ENCODE measurements at regions not wholly inside any gene's neighbourhood (a gene's known extent, or its start where the extent isn't known, plus 50 kb on each side); places are given as distances from the start of the nearest gene placed in this dataset.

DNA sequence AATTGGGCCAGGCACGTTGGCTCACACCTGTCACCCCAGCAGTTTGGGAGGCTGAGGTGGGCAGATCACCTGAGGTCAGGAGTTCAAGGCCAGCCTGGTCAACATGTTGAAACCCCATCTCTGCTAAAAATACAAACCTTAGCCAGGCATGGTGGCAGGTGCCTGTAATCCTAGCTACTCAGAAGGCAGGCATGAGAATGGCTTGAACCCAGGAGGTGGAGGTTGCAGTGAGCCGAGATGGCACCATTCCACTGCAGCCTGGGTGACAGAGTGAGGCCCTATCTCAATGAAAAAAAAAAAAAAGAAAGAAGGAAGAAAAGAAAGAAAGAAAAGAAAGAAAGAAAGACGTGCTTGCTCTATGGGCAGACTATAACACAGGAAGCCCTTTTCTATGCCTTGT, 84.4 kb downstream of the FOXL1 start:
- no peaks in the 10 kb centered on the region for H3K36me3 ChIP-seq (ENCODE audit: control insufficient read depth, insufficient read depth, low read length)
- H3K79me2 ChIP-seq: no peaks in the 10 kb centered on the region
- H3K4me1 ChIP-seq: no peaks in the 10 kb centered on the region
- no peak overlapping the region for H3K9ac ChIP-seq
- H2AFZ ChIP-seq: no peak overlapping the region
- H3K4me2 ChIP-seq (ENCODE audit: low read length): no peak overlapping the region
- no peak overlapping the region for H3K27ac ChIP-seq
- H3K9me3 ChIP-seq (ENCODE audit: control insufficient read depth, low read length): no peaks in the 10 kb centered on the region
- H3K27me3 ChIP-seq (ENCODE audit: control insufficient read depth, insufficient read depth, low read length): no peaks in the 10 kb centered on the region
- no peak overlapping the region for H3K4me3 ChIP-seq (ENCODE audit: low read depth, low read length)
- TF ChIP-seq, protein P1, sequence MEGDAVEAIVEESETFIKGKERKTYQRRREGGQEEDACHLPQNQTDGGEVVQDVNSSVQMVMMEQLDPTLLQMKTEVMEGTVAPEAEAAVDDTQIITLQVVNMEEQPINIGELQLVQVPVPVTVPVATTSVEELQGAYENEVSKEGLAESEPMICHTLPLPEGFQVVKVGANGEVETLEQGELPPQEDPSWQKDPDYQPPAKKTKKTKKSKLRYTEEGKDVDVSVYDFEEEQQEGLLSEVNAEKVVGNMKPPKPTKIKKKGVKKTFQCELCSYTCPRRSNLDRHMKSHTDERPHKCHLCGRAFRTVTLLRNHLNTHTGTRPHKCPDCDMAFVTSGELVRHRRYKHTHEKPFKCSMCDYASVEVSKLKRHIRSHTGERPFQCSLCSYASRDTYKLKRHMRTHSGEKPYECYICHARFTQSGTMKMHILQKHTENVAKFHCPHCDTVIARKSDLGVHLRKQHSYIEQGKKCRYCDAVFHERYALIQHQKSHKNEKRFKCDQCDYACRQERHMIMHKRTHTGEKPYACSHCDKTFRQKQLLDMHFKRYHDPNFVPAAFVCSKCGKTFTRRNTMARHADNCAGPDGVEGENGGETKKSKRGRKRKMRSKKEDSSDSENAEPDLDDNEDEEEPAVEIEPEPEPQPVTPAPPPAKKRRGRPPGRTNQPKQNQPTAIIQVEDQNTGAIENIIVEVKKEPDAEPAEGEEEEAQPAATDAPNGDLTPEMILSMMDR (IDR thresholded peaks at IDR 0.05): no peak

DNA sequence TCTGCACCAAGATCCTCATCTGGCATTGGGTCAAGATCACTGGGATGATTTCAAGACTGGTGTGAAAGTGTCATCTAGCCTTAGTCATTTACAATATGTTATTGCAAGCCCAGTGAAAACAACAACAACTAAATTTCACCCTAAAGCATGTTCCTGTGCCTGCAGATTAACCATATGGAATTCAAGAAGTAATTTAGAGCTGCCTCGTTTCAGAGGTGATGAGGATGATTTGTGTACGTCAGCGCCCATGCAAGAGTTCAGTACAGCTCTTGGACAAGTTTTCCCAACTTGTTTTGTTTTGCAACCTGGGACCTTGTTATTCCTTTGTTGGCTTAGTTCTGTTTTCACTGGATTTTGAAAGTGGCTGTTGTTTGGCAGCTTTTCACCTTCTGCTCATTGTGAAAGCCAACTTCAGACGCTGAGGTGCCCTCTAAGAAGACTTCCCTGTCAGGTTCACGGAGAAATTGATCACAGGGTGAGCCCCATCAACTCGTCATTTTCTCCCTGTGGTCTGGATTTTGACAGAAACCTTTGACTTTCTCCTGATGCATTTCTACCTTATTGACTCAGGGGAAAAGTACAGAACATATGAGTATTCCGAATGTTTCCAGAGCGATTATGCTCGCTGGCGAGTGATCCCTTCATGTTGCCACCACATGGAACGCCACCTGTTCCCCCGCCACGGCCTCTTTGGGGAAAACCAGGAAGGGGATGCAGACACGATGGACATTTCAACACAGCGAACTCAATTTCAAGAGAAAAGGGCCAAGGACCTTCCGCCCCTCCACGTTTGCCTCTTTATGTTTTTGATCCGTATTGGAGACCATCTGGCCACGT, 85.6 kb downstream of the FOXL1 start:
- no peaks in the 10 kb centered on the region for H3K9me3 ChIP-seq (ENCODE audit: control insufficient read depth, low read length)
- H3K4me1 ChIP-seq: no peaks in the 10 kb centered on the region
- no peak overlapping the region for H3K4me2 ChIP-seq (ENCODE audit: low read length)
- no peak overlapping the region for H2AFZ ChIP-seq
- no peak overlapping the region for H3K9ac ChIP-seq
- H3K4me3 ChIP-seq (ENCODE audit: low read depth, low read length): no peak overlapping the region
- TF ChIP-seq, protein P1 (IDR thresholded peaks at IDR 0.05): no peak
- no peaks in the 10 kb centered on the region for H3K27me3 ChIP-seq (ENCODE audit: control insufficient read depth, insufficient read depth, low read length)
- H3K36me3 ChIP-seq (ENCODE audit: control insufficient read depth, insufficient read depth, low read length): no peaks in the 10 kb centered on the region
- no peaks in the 10 kb centered on the region for H3K79me2 ChIP-seq
- no peak overlapping the region for H3K27ac ChIP-seq

DNA sequence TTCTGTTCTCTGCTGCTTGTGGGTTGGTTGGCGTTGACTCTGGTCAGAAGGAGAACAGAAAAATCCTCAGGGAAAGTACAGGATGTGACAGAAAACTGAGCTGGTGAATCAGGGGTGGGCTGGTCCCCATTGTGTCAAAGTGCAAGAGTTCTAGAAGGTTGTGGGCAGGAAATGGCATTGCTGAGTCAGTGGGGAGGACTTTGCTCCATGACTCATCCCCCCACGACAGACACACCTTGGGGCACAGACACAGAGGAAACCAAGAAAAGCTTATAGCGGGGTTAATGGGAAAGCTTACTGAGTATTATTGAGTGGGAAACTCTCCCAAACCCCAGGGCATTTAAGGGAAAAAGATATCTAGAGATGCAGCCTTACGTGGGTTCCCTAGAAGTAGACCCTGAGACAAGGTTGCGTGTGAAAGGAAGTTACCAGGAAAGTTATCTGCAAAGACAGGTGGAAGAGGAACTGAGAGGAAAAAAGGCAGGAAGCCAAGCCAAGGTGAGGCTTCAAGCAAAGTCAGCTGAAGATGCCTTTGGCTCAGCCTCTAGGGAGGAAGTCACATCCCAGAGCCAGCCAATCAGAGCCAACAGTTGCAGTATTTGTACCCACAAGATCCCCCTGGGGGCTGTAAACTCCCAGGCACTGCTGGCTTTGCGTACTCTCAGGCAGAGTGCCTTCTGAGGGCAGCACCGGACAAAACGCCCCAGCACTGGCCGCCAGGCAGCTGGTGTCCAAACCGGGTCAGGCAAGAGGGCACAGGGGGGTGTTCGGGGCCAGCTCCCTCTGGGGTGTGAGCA, 86.4 kb downstream of the FOXL1 start:
- H3K27ac ChIP-seq: no peak overlapping the region
- no peak overlapping the region for H3K4me2 ChIP-seq (ENCODE audit: low read length)
- no peak overlapping the region for H3K4me3 ChIP-seq (ENCODE audit: low read depth, low read length)
- H3K79me2 ChIP-seq: no peaks in the 10 kb centered on the region
- H3K27me3 ChIP-seq (ENCODE audit: control insufficient read depth, insufficient read depth, low read length): no peaks in the 10 kb centered on the region
- H3K9ac ChIP-seq: no peak overlapping the region
- H3K4me1 ChIP-seq: no peaks in the 10 kb centered on the region
- TF ChIP-seq, protein P1 (IDR thresholded peaks at IDR 0.05): no peak
- no peak overlapping the region for H2AFZ ChIP-seq
- H3K36me3 ChIP-seq (ENCODE audit: control insufficient read depth, insufficient read depth, low read length): no peaks in the 10 kb centered on the region
- H3K9me3 ChIP-seq (ENCODE audit: control insufficient read depth, low read length): no peaks in the 10 kb centered on the region

DNA sequence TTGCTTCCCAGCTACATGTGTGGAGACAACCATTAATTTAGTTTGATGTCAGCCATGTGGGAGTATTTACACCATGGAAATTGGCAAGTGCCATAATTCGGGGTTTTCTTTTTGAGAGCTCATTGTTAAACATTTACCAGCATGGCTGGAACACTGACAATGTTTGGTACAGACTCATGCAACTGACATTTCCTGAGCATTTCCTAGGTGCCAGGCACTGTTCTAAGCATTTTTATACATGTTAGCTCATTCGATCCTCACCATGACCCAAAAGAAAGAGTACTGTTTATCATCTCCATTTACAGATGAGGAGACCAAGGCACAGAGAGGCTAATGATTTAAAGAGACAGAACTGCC, 86.9 kb downstream of the FOXL1 start:
- H3K4me2 ChIP-seq (ENCODE audit: low read length): no peak overlapping the region
- TF ChIP-seq, protein P1 (IDR thresholded peaks at IDR 0.05): no peak

More for the DNA sequence above, 86.9 kb downstream of the FOXL1 start:
- Histone ChIP-seq H3K4me1 (no peaks in the 10 kb centered on the region), H3K4me3 (ENCODE audit: low read depth, low read length) (no peak overlapping the region), H3K36me3 (ENCODE audit: control insufficient read depth, insufficient read depth, low read length) (no peaks in the 10 kb centered on the region), H3K9me3 (ENCODE audit: control insufficient read depth, low read length) (no peaks in the 10 kb centered on the region), H3K79me2 (no peaks in the 10 kb centered on the region), H3K27me3 (ENCODE audit: control insufficient read depth, insufficient read depth, low read length) (no peaks in the 10 kb centered on the region), H2AFZ (no peak overlapping the region), H3K27ac (no peak overlapping the region), H3K9ac (no peak overlapping the region)
